Activated CD8-positive, alpha-beta T cell treated with anti-CD3 and anti-CD28 coated beads for 36 hours (primary cell): ENCODE measurements at regions not wholly inside any gene's neighbourhood (a gene's known extent, or its start where the extent isn't known, plus 50 kb on each side); places are given as distances from the start of the nearest gene placed in this dataset.

Experiments
- ATAC-seq: fragments of 200-7000 bp; cut with Tn5 transposase; one replicate; pipeline ENCODE4 v1.10.0; 2021; ENCODE audit warnings: mild to moderate bottlenecking, moderate library complexity
- CTCF ChIA-PET: fragments of 350-600 bp; sonication (Branson Sonifier 250); formaldehyde crosslinking; loops from one replicate; lab custom pipeline; 2021; ENCODE audit warnings: antibody characterized with exemption; lab: Charles Lee
- POLR2A ChIA-PET: fragments of 350-600 bp; sonication (Branson Sonifier 250); formaldehyde crosslinking; loops from one replicate; lab custom pipeline; 2021; ENCODE audit warnings: antibody characterized with exemption; lab: Charles Lee
- DNase-seq: peaks from one replicate; pipeline ENCODE4 v3.0.0-alpha.2; 2020
- H3K27ac Mint-ChIP-seq: one replicate; pipeline ENCODE4 v1.8.0; 2021; ENCODE audit warnings: mild to moderate bottlenecking, mixed read lengths
- H3K27me3 Mint-ChIP-seq: one replicate; pipeline ENCODE4 v1.8.0; 2021; ENCODE audit warnings: mixed read lengths
- H3K36me3 Mint-ChIP-seq: one replicate; pipeline ENCODE4 v1.8.0; 2021; ENCODE audit warnings: low read depth, mixed read lengths
- H3K4me1 Mint-ChIP-seq: one replicate; pipeline ENCODE4 v1.8.0; 2021; ENCODE audit warnings: low read depth, mixed read lengths
- H3K4me3 Mint-ChIP-seq: one replicate; pipeline ENCODE4 v1.8.0; 2021; ENCODE audit warnings: mild to moderate bottlenecking, moderate library complexity, mixed read lengths
- H3K9me3 Mint-ChIP-seq: one replicate; pipeline ENCODE4 v1.8.0; 2021; ENCODE audit warnings: mixed read lengths
- intact Hi-C: fragments of 100-400 bp; cut with micrococcal nuclease; formaldehyde crosslinking; loops from one replicate; pipeline ENCODE4 v1.10.0; 2022
- TF ChIP-seq, protein P1 (sequence below): fragments of 200-600 bp; IDR thresholded peaks from one replicate; pipeline ENCODE4 v1.8.0; 2022; ENCODE audit warnings: antibody characterized with exemption, mild to moderate bottlenecking

DNA sequence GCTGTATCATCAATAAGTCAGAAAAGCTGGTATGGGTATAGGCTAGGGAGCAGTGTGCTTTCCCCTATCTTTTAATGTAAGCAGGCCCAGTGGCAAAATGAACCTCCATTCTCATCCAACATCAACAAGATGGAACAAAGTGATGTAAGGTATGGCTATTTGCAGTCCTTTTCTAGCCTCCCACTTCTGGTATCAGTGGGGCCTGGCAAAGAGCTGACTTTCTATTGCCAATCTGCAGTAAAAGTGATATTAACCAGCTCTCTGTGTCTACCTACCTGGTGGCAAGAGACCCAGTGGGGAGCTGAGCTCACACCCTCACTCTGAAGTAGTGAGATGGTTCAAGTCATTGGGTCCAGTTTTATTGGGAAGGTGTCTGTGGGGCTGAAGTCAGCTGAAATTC, 1492.6 kb downstream of the CDH11 start:
- Mint-ChIP-seq H3K27me3 (no peaks in the 10 kb centered on the region), H3K4me1 (no peaks in the 10 kb centered on the region)
- CTCF ChIA-PET, result no interaction called here

GRCh38 chr16:63628812-63629211, 1493.1 kb downstream of the CDH11 start:
- intact Hi-C loops, result no loop called here
- no peaks in the 10 kb centered on the region for H3K4me1 Mint-ChIP-seq
- peaks cover 9% of the 10 kb centered on the region for H3K9me3 Mint-ChIP-seq
- ChIA-PET POLR2A (no interaction called here), CTCF (no interaction called here)
- H3K36me3 Mint-ChIP-seq, result no peaks in the 10 kb centered on the region
- TF ChIP-seq, protein P1, sequence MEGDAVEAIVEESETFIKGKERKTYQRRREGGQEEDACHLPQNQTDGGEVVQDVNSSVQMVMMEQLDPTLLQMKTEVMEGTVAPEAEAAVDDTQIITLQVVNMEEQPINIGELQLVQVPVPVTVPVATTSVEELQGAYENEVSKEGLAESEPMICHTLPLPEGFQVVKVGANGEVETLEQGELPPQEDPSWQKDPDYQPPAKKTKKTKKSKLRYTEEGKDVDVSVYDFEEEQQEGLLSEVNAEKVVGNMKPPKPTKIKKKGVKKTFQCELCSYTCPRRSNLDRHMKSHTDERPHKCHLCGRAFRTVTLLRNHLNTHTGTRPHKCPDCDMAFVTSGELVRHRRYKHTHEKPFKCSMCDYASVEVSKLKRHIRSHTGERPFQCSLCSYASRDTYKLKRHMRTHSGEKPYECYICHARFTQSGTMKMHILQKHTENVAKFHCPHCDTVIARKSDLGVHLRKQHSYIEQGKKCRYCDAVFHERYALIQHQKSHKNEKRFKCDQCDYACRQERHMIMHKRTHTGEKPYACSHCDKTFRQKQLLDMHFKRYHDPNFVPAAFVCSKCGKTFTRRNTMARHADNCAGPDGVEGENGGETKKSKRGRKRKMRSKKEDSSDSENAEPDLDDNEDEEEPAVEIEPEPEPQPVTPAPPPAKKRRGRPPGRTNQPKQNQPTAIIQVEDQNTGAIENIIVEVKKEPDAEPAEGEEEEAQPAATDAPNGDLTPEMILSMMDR, result no peak
- no peak for ATAC-seq
- H3K27me3 Mint-ChIP-seq, result no peaks in the 10 kb centered on the region
- H3K4me3 Mint-ChIP-seq, result no peak overlapping the region
- H3K27ac Mint-ChIP-seq, result no peak overlapping the region
- DNase-seq, result no peak

More for the DNA sequence above, 1492.6 kb downstream of the CDH11 start:
- ATAC-seq (no peak), DNase-seq (no peak)
- Mint-ChIP-seq H3K36me3 (no peaks in the 10 kb centered on the region), H3K9me3 (peaks cover 11% of the 10 kb centered on the region), H3K4me3 (no peak overlapping the region), H3K27ac (no peak overlapping the region)
- TF ChIP-seq, protein P1, result no peak
- POLR2A ChIA-PET, result no interaction called here
- intact Hi-C loops, result no loop called here

GRCh38 chr16:63625126-63625525, 1496.7 kb downstream of the CDH11 start:
- H3K36me3 Mint-ChIP-seq, result no peaks in the 10 kb centered on the region
- DNase-seq (no peak), ATAC-seq (no peak)
- no peak overlapping the region for H3K4me3 Mint-ChIP-seq
- CTCF ChIA-PET, result no interaction called here
- TF ChIP-seq, protein P1, result no peak
- H3K9me3 Mint-ChIP-seq, result peaks cover 9% of the 10 kb centered on the region
- H3K4me1 Mint-ChIP-seq, result no peaks in the 10 kb centered on the region
- no peaks in the 10 kb centered on the region for H3K27me3 Mint-ChIP-seq
- H3K27ac Mint-ChIP-seq, result no peak overlapping the region
- POLR2A ChIA-PET, result no interaction called here
- intact Hi-C loops, result no loop called here

- intact Hi-C loops, result no loop called here
- no peak overlapping the region for H3K4me3 Mint-ChIP-seq
- POLR2A ChIA-PET, result no interaction called here
- CTCF ChIA-PET, result no interaction called here
- peaks cover 8% of the 10 kb centered on the region for H3K9me3 Mint-ChIP-seq
- no peak overlapping the region for H3K27ac Mint-ChIP-seq
- H3K27me3 Mint-ChIP-seq, result no peaks in the 10 kb centered on the region
- no peak for DNase-seq
- ATAC-seq, result no peak
- H3K4me1 Mint-ChIP-seq, result no peaks in the 10 kb centered on the region
- TF ChIP-seq, protein P1, result no peak
- no peaks in the 10 kb centered on the region for H3K36me3 Mint-ChIP-seq
Measured at GRCh38 chr16:63623551-63624039, 1498.3 kb downstream of the CDH11 start.

- DNase-seq (no peak), ATAC-seq (no peak)
- POLR2A ChIA-PET, result no interaction called here
- no peak overlapping the region for H3K27ac Mint-ChIP-seq
- TF ChIP-seq, protein P1, result no peak
- no peaks in the 10 kb centered on the region for H3K27me3 Mint-ChIP-seq
- H3K9me3 Mint-ChIP-seq, result peaks cover 6% of the 10 kb centered on the region
- CTCF ChIA-PET, result no interaction called here
- H3K36me3 Mint-ChIP-seq, result no peaks in the 10 kb centered on the region
- H3K4me1 Mint-ChIP-seq, result no peaks in the 10 kb centered on the region
- intact Hi-C loops, result no loop called here
- no peak overlapping the region for H3K4me3 Mint-ChIP-seq
Measured at GRCh38 chr16:63618896-63619485, 1502.9 kb downstream of the CDH11 start.
